ENCODE measurements at regions not wholly inside any gene's neighbourhood (a gene's known extent, or its start where the extent isn't known, plus 50 kb on each side); places are given as distances from the start of the nearest gene placed in this dataset.

DNA sequence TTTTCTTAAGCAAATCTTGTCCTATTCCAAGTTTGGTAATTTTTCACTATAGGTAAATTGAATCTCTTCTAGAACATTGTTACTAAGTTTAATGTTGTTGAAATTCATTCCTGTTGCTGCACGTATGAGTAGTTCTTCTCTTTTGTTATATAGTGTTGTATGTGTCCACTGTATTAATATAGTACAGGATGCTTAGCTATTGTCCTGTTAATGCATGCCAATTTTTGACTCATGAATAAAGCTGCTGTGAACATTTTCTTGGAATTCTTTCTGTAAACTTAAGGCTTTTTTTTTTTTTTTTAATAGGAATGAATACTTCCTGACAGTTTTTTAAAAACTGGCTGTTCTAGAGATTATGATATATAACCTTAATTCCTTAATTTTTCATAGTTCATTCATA, 326.9 kb downstream of the SLC4A3 start:
- peak; percentile 39 for DNase-seq (ENCODE audit: low read depth)

DNA sequence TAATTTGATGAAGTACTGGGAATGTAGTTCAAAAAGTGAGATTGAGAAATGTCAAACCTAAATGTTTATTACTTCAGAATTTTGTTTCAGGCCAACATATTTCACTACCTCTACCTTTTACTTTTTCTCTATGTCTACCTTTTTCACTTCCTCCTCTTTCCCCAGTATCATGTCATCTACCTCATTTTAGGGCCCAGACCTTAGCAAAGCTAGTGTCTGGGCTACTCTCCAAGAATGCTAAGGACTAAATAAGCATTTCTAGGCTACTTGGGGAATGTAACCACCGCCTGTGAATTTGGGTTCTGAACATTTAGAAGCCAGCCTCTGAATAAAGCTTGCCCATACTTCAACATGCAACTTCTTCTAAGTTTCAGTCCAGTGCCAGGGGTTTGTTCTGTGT, 330.4 kb downstream of the SLC4A3 start:
- DNase-seq (ENCODE audit: low read depth): no peak

DNA sequence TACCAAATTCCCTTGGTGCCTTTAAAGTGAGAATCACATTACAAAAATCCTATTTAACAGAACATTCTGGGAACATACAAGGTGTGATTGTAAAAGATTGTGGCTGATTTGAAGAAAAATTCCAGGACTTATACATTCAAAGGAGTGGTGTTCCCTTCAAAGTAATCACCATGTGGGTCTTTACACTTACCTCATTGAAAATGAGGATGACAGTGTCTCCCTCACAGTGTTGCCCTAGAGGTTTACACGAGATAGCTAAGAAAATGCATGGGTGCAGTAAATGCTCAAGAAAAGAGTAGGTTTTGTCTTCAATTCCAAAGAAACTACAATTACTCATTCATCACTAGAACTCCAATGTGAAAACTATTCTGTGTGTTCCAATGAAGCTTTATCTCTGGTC, 331.5 kb downstream of the SLC4A3 start:
- no peak for DNase-seq (ENCODE audit: low read depth)

DNA sequence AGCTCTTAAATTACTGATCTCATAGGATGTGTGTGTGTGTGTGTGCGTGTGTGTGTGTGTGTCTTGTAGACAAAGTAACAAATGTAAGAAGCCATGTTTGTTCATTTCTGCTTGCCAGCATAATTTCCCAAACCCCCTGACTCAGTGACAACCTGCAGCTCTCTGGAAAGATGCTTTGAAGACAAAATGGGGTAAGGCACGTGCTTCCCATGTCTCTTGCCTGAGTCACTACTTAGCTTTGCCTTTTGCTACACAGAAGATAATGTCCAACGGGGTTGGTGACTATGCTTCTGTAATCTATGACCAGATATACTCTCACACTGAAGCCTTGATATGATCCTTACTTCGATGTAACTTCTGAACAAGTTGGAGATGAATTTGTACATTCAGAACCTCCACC, 332.0 kb downstream of the SLC4A3 start:
- DNase-seq (ENCODE audit: low read depth): no peak

DNA sequence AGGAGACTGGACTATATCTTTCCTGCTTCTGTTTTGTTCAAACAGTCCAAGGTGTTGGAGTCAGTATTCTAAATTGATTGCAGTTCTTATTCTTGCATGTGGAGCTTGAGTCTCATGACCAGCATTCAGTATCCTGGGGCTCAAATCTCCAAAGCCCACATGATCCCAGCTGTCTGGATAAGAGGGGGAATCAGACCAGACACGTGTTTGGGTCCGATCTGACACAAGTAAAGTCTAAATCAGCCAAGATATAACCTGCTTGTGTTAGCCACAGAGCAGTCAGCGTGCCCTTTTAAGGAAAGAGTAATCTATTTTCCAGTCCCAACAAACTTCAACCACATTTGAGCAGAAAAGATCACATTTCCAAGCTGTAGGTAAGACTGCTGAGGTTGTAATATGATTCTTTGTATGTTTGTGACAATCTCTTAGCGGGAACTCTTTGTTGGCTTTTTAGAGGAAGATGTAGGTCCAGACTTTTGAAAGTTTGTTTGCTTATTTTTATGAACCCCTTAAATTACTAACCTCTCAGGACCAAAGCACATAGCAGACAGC, 334.6 kb downstream of the SLC4A3 start:
- no peak for DNase-seq (ENCODE audit: low read depth)

DNA sequence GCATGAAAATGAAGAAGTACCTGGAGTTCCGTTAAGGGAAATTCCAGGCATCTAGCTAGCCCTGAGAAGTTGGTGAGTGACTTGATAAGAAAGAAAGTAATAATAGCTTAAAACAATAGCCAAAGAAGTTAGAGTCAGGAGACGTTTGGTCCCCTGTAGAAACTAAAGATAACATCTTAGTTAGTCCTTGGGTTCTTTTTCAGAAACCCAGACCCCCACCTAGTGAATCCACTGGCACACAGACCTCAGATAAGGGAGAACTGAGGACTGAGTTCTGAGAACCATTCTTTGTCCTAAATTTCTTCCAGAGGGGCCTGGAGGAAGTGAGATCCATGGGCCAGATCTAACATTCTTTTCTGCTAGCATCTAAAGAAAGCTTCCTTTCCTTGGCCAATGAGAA, 335.4 kb downstream of the SLC4A3 start:
- DNase-seq (ENCODE audit: low read depth): no peak

DNA sequence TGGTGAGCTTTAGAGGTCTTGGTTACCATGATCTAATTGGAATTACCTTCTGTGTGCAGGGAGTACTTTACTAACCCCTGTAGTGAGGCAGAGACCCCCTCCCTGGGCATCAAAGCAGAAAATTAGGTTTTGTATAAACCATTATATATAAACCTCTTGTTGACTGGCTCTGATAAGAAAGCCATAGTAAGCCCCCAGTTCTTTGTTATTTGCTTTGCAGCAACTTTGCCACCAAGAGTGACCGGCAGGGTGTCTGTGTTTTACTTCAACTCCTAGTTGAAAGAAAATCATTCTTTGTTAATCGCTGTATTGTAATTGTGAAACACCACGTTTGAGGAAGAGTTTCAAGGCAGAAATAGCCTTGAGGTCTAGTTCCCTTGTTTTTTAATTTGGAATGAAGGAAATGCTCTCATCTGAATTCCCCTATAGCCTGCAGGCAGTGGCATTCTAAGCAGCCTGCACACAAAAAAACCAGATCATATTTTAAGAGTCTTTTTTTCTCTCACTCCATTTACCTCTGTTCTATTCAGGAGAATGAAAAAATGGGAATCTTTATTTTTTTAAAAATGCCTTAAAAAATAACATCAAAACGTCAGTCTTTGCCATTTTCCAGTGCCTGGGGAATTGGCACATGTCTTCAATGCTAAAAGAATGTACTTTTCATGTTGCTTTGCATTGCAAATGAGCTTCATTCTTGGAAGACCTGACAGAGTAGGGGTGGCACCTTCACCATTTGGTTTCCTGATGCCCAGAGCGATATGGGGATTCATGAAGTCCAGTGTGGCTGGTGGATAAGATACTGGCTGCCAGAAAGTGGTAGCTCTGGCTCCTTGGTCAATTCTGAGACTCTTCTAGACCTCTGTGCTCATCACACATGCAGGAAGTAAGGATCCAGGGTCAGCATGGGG, 338.1 kb downstream of the SLC4A3 start:
- DNase-seq (ENCODE audit: low read depth): no peak

DNA sequence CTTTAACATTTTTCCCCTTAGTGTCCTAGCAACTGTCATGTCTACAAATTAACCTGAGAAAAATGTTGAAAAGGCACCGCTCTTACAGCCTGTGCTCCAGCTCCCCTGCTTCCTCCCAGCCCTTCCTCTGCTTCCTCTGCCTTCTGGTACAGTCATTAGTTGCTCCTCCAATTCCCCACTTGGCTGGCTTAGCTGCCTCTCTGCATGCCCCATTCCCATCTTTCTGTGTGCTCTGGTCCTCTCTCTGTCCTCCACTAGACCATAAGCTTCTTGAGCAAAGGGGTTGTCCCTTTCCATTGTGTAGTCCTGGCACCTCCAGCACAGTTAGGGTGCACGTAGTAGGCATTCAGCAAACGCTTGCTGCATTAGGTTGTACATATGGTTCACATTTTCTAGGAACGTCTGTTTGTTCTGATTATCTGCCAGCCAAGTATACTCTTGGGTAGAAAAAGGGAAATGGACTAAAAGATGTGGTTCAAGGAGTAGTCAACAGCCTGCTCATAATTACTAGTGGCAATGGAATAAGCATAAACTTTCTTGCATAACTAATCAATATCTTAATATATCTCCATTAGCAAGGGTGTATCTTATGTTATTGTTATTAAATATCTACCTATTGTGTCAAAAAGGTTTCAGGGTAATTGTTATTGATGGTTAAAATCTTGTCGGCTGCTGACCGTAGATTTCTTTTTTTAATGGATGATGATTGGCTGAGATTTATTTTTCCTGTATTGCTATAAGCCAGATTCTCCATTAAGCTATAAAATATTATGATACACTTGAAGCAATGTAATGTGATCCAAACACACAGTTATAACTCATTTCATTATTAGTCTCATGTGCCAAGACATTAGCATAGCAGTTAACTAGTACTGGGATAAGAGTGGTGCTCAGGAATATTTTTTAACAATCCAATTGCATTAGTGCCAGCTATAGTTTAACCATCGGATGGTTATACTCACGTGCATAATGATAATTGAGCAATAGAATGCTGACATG, 340.1 kb downstream of the SLC4A3 start:
- DNase-seq (ENCODE audit: low read depth): no peak

DNA sequence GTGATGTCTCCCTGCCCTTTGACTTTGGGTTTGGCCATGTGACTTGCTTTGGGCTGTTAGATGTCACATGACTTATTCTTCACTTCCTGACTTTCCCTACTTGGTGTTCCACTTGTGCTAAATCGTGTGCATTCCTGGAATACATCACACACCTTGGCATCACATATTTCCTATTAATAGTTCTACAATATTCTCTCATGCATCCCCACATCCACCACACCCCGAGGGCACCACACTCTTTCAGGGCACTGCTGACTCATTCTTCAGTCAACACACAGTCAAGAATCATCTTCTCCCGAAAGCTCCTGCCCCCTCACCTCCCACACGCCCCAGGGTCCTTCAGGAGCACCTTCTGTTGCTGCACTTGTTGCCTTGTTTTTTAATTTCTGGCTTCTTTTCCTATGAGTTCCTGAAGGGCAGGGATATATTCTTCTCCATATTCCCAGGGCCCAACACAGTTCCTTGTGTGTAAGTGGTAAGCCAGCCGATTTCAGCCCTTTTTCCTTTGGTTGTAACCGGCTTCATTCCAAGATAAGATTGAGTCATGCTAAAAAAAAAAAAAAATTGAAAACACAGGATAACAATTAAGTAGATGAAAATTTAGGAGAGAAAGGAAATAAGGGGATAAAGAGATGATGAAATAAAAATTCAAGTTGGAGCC, 341.4 kb downstream of the SLC4A3 start:
- peak; percentile 56 for DNase-seq (ENCODE audit: low read depth)

DNA sequence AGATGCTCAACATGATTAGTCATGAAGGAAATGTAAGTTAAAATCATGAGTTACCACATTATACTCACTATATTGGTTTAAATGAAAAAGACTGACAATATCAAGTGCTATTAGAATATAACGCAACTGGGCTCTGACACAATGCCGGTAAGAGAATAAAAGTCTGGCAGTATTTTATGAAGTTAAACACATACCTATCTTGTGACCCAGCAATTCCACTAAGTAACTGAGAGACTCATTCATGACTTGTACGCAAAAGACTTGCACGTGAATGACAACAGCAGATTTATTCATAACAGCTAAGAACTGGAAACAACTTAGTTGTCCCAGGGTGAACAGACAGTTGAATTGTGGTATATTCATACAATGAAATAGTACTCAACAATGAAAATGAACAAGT, 342.1 kb downstream of the SLC4A3 start:
- peak; percentile 85 for DNase-seq (ENCODE audit: low read depth)

DNA sequence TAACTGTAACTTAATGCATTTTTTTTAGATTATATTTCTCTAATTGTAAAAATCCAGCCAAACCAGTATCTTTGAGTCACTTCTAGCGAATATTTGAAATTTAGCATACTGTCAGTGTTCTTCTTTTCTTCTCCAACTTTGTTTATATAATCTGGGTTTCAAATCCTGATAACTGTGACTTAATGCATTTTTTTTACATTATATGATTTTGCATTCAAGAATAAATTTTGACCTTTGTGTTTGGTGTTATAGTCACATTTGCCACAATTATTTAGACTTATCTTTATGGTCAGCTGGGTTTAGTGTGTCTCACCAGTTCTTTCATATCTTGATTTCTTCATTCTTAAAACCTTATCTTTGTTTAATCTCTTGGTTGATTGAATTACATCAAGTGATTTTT, 345.7 kb downstream of the SLC4A3 start:
- DNase-seq (ENCODE audit: low read depth): no peak

DNA sequence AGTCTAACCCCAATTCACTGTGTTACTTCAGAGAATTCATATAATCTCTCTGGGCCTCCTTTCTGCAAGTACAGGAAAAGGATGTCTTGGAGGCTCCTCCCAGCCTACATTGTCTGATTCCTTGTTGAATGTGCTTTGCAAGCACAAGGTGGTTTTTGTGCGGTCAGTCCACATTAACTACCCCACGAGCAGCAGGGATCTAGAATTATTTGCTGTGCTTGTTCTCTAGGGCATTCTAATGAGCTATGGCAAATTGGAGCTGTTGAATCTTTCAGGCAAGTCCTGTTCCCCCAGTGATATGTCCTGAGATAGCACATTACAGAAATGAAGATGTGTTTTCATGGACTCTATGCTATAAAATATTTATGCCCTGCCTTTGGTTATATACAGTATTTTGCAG, 349.4 kb downstream of the SLC4A3 start:
- no peak for DNase-seq (ENCODE audit: low read depth)

DNA sequence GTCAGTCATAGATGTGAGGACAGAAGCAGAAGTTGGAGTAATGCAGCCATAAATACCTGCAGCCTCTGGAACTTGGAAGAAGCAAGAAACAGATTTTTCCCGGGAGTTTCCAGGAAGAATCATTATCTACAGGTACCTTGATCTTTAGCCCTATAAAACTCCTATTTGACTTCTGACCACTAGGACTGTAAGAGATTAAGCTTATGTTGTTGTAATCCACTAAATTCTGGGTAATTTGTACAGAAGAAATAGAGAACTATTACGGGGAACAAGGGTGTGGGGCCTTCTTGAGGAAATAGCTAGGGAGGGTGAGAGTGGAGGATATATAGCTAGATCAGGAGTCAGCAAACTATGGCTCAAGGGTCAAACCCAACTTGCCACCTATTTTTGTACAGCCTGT, 353.2 kb downstream of the SLC4A3 start:
- DNase-seq (ENCODE audit: low read depth): no peak

DNA sequence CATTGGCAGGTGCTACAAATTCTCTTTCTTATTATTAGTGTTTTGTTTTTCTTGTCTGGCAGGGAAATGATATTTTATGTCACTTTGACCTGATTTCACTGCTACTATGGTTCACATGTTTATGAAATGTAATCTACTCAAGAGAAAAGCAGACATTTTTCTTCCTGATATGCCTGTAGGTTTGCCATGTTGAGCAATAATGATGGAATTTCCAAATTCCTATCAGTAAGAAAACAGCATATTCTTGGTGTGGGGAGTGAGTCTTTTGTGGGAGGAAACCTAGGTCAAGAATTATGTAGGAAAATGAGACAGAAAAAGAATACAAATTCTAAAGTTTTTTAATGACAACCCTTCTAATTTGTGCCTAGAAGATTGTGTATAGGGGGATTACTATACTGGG, 356.4 kb downstream of the SLC4A3 start:
- no peak for DNase-seq (ENCODE audit: low read depth)

DNA sequence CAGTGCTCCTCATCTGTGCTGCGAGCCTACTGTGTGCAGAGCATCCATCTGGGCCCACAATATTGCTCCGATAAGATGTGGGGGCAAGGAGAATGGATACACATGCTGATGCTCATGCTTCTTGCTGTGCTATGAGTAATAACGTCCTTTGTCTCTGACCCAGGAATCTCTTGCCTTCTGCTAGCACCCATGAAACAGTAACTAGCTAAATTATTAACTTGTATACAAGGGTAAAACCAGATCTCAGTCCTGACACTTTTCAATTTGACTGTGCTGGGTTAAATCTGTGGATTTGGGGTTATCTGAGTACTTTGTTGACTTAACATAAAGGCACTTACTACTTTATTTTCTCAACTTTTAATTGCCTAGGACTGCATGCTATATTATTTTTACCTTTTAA, 357.6 kb downstream of the SLC4A3 start:
- no peak for DNase-seq (ENCODE audit: low read depth)

DNA sequence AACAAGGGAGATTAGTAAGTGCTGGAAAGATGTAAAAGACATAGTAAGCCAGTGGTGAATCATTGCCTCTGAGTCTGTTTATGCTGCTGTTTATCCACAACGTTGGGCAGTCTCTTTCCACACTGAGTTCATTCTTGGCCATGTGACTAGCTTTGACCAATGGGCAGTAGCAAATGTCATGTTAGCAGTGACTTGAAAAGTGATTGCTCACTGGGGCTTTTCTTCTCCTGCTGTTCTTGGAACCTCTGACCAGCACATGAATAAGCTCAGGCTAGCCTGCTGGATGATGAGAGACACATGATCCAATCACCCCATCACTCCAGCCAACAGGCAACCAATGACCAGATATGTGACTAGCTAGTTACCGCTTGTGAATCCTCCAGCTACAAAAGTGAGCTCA, 360.4 kb downstream of the SLC4A3 start:
- peak; percentile 84 for DNase-seq (ENCODE audit: low read depth)

DNA sequence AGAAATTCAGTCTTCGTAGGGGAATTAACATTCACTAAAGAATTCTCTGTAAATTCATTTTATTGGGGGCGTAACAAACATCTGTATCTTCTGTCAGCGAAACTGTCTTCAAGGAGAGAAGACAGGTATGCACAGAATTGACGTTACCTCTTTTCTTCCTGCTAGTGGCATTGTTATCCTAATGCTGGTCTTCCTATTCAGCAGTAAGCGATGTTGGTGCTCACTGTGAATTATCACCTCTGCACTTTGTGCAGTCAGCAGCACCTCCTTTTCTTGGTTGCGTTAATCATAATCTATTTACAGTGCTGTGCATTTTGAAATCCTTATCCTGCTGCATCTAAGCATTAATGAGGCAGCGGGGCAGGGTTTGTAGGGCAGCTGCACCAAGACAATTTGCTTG, 362.3 kb downstream of the SLC4A3 start:
- DNase-seq (ENCODE audit: low read depth): no peak

DNA sequence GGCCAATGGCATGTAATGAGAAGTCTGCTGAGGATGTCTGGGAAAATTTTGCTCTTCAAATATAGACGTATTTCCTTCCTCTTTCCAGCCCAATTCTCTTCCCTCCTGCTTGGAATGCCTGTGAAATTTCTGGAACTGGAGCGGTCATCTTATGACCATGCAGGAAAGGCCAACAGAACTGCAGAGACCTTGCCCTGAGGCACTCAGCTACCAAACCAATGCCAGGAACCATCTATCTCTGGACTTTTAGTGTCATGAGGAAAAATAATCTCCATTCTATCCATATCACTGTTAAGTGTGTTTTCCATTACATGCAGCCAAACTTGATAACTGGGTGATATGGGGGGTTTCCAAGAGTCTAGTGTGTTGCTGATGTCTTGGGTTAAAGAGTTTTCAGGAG, 363.7 kb downstream of the SLC4A3 start:
- no peak for DNase-seq (ENCODE audit: low read depth)

DNA sequence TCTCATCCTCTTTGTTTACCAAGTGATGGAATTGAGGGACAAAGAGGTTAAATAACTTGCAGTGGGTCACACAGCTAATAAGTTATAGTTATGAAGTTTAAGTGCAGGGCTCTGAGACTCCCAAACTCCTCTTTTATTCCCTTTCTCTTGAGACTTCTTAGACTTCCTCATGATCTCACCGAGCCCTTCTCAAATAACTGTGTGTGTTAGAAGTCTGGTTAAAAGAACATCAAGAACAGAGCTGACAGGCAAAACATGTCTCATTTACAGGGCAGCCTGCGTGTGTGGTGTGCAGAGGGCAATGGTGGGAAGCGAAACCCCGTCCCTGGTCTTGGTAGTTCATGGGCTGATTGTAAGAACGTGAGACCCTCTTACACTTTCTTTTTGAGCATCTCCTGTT, 368.0 kb downstream of the SLC4A3 start:
- no peak for DNase-seq (ENCODE audit: low read depth)

DNA sequence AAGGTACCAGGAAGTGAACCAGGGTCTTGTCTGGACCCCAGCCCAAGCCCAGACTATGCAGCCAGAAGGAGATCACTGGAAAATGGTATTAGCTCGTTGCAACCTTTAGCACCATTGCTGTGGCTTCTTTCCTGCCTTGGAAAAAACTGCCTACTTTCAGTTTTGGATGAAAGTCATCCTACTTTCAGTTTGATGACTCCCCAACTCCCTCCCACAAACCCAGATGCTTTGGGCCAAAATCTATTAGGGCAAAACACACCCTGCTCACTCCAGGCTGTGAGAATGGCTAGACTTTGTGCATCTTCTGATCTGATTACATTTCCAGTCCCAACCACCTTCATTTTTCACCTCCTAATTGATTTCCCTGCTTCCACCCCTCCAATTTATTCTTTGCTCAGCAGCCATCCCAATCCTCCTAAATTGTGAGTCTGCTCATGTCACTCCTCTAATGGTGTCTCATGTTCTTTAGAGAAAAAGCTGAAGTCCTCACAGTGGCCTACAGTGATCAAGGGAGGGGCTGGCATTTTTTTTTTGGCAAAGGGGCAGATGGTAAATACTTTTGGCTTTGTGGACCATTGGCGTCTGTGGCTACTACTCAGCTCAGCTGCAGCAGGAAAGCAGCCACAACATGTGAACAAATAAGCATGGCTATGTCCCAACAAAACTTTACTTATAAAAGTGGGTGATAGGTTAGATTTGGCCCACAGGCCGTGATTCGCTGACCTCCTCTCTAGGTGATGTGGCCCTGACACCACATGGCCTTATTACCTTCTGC, 368.7 kb downstream of the SLC4A3 start:
- no peak for DNase-seq (ENCODE audit: low read depth)

DNA sequence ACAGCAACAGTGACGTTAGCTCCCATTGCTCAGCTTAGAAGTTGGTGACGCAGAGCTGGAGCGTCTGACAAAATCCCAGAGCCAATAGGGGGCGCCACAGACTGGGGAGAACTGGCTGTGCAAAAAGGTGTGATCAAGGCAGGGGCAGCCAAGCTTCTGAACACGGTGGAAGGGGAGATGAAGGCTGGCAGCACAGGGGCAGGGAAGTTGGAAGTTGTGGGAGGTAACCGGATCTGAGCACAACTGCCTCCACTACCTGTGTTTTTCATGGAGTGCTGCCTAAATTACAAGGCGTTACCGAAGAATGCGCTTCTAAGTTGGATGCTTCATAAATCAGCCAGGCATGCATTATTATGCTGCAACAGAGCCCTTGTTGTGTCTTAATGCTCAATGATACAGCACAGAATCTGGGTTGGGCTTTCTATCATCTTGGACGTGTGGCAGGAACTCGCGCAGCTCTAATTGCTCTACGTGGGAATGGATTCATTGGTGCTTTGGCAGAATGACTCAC, 370.0 kb downstream of the SLC4A3 start:
- DNase-seq (ENCODE audit: low read depth): no peak
